Liver (tissue), 7 donors: ENCODE measurements at regions not wholly inside any gene's neighbourhood (a gene's known extent, or its start where the extent isn't known, plus 50 kb on each side); places are given as distances from the start of the nearest gene placed in this dataset.

ENCODE experiments used
- DNase-seq: peaks from one replicate; pipeline ENCODE4 v3.0.0-alpha.2; 2017; ENCODE audit warnings: low spot score
- H3K27ac ChIP-seq, 2 donors: one replicate each; pipeline ENCODE4 v1.7.0; 2013; ENCODE audit warnings: inconsistent platforms in 2 of 2, low read length in 2 of 2, control low read depth in 1 of 2, low read depth in 1 of 2, mild to moderate bottlenecking in 1 of 2
- H3K27me3 ChIP-seq, 4 donors: one replicate each; pipeline versions ENCODE4 v1.6.1 to v1.7.0; 2013; ENCODE audit warnings: low read length in 3 of 4, inconsistent platforms in 1 of 4, mild to moderate bottlenecking in 1 of 4, moderate library complexity in 1 of 4; ENCODE audit not compliant: control insufficient read depth in 4 of 4, insufficient read depth in 4 of 4
- H3K36me3 ChIP-seq, 4 donors: one replicate each; pipeline versions ENCODE4 v1.6.1 to v1.7.0; 2013; ENCODE audit warnings: low read length in 3 of 4, mild to moderate bottlenecking in 3 of 4, low read depth in 1 of 4, moderate library complexity in 1 of 4; ENCODE audit not compliant: control insufficient read depth in 4 of 4, insufficient read depth in 3 of 4
- H3K4me1 ChIP-seq, 4 donors: one replicate each; pipeline versions ENCODE4 v1.6.1 to v1.7.0; 2013; ENCODE audit warnings: low read length in 3 of 4, mild to moderate bottlenecking in 3 of 4, moderate library complexity in 1 of 4; ENCODE audit not compliant: control insufficient read depth in 4 of 4, insufficient read depth in 4 of 4
- H3K4me3 ChIP-seq, 3 donors: one replicate each; pipeline versions ENCODE4 v1.6.1 to v1.7.0; 2013; ENCODE audit warnings: low read length in 3 of 3, control low read depth in 1 of 3, low read depth in 1 of 3, mild to moderate bottlenecking in 1 of 3
- H3K9ac ChIP-seq, 2 donors: one replicate each; pipeline ENCODE4 v1.7.0; 2013; ENCODE audit warnings: low read length in 2 of 2, mild to moderate bottlenecking in 2 of 2, moderate library complexity in 2 of 2, control low read depth in 1 of 2, low read depth in 1 of 2
- H3K9me3 ChIP-seq, 4 donors: one replicate each; pipeline versions ENCODE4 v1.6.1 to v1.7.0; 2013; ENCODE audit warnings: low read length in 3 of 4; ENCODE audit not compliant: control insufficient read depth in 4 of 4
- FOXA1 ChIP-seq: IDR thresholded peaks from 2 replicates; pipeline ENCODE4 v1.6.1; 2016; ENCODE audit warnings: antibody characterized with exemption
- FOXA2 ChIP-seq: IDR thresholded peaks from 2 replicates; pipeline ENCODE4 v1.6.1; 2016; ENCODE audit warnings: antibody characterized with exemption
- GABPA ChIP-seq, 2 donors: IDR thresholded peaks in 1 of 2; conservative IDR thresholded peaks in 1 of 2; 2 replicates each; pipeline ENCODE4 v1.6.1; 2016; ENCODE audit warnings: antibody characterized with exemption in 2 of 2, mild to moderate bottlenecking in 1 of 2, moderate library complexity in 1 of 2
- HNF4G ChIP-seq: IDR thresholded peaks from 2 replicates; pipeline ENCODE4 v1.6.1; 2016; ENCODE audit warnings: antibody characterized with exemption
- RAD21 ChIP-seq, 2 donors: IDR thresholded peaks; 2 replicates each; pipeline ENCODE4 v1.6.1; 2016; ENCODE audit warnings: antibody characterized with exemption in 2 of 2, mild to moderate bottlenecking in 2 of 2
- RXRA ChIP-seq, 2 donors: IDR thresholded peaks; 2 replicates each; pipeline ENCODE4 v1.6.1; 2017 to 2018; ENCODE audit warnings: antibody characterized with exemption in 2 of 2, mild to moderate bottlenecking in 1 of 2
- TAF1 ChIP-seq: conservative IDR thresholded peaks from 2 replicates; pipeline ENCODE4 v1.6.1; 2016; ENCODE audit warnings: antibody characterized with exemption, mild to moderate bottlenecking
- YY1 ChIP-seq: IDR thresholded peaks from 2 replicates; pipeline ENCODE4 v1.6.1; 2016; ENCODE audit warnings: antibody characterized with exemption, mild to moderate bottlenecking
- WGBS: extraction: QIAGEN DNeasy Blood & Tissue Kit; methylation state at CpG from one replicate; pipeline ENCODE4 v1.1.7; 2013; 5-methylcytosine and 5-hydroxymethylcytosine counted together
- TF ChIP-seq, protein P1 (sequence below): IDR thresholded peaks from 2 replicates; pipeline ENCODE4 v1.6.1; 2016; ENCODE audit warnings: antibody characterized with exemption, mild to moderate bottlenecking
- TF ChIP-seq, protein P2 (sequence below): IDR thresholded peaks from 2 replicates; pipeline ENCODE4 v1.6.1; 2016; ENCODE audit warnings: antibody characterized with exemption
- TF ChIP-seq, protein P3 (sequence below): IDR thresholded peaks from 2 replicates; pipeline ENCODE4 v1.6.1; 2016; ENCODE audit warnings: antibody characterized with exemption
- donor health status: healthy.
- donor health status: healthy.
- donor health status: healthy.
- donor health status: healthy.

DNA sequence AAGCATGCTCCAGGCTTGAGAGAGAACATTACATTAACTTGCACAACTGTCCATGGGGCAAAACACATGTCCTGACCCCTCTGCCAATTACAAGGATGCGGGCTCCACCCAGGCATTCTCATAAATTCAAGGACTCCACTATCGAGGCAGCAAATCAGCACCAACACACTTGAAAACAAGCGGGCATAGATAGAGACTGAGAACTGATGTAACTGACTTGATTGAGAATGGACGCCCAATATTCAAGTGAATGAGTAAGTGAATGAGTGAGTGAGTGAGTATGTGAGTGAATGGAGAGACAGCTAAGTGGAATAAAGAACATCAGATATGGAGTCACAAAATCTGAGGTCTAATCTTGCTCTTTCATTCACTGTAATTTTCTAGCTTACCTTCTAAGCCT is 75.0 kb upstream of the VSTM2B start:
- TF ChIP-seq, protein P1, sequence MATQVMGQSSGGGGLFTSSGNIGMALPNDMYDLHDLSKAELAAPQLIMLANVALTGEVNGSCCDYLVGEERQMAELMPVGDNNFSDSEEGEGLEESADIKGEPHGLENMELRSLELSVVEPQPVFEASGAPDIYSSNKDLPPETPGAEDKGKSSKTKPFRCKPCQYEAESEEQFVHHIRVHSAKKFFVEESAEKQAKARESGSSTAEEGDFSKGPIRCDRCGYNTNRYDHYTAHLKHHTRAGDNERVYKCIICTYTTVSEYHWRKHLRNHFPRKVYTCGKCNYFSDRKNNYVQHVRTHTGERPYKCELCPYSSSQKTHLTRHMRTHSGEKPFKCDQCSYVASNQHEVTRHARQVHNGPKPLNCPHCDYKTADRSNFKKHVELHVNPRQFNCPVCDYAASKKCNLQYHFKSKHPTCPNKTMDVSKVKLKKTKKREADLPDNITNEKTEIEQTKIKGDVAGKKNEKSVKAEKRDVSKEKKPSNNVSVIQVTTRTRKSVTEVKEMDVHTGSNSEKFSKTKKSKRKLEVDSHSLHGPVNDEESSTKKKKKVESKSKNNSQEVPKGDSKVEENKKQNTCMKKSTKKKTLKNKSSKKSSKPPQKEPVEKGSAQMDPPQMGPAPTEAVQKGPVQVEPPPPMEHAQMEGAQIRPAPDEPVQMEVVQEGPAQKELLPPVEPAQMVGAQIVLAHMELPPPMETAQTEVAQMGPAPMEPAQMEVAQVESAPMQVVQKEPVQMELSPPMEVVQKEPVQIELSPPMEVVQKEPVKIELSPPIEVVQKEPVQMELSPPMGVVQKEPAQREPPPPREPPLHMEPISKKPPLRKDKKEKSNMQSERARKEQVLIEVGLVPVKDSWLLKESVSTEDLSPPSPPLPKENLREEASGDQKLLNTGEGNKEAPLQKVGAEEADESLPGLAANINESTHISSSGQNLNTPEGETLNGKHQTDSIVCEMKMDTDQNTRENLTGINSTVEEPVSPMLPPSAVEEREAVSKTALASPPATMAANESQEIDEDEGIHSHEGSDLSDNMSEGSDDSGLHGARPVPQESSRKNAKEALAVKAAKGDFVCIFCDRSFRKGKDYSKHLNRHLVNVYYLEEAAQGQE = no peak
- TF ChIP-seq GABPA (IDR thresholded peaks at IDR 0.05 in 1 of 2, conservative IDR thresholded peaks at IDR 0.05 in 1 of 2) (no peak), RXRA (IDR thresholded peaks at IDR 0.05) (no peak), FOXA2 (no peak), HNF4G (no peak), YY1 (no peak)
- no peak for DNase-seq
- Histone ChIP-seq H3K36me3 (no peaks in the 10 kb centered on the region), H3K27ac (no peak overlapping the region), H3K4me1 (no peaks in the 10 kb centered on the region), H3K9ac (no peak overlapping the region), H3K4me3 (no peak overlapping the region), H3K27me3 (peaks cover 0 to 6% (median 1%) of the 10 kb centered on the region in 4 donors), H3K9me3 (peaks cover 0 to 1% (median 0%) of the 10 kb centered on the region in 4 donors)
- 74% methylated on average over 4 of the region's 4 CpGs for WGBS

DNA sequence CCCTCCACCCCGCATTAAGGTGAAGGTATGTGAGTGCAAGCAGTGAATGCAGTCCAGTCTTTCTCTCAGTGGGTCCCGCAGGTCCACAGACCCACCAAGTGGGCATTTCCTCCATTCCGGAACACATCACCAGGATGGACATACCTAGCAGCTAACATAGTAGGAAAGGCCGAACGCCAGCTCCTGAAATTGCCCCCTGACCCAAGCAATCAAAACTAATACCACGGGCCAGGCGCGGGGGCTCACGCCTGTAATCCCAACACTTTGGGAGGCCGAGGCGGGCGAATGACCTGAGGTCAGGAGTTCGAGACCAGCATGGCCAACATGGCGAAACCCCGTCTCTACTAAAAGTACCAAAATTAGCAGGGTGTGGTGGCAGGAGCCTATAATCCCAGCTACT is 71.7 kb upstream of the VSTM2B start:
- TF ChIP-seq FOXA1 (no peak), TAF1 (no peak), RAD21 (IDR thresholded peaks at IDR 0.05) (no peak), GABPA (IDR thresholded peaks at IDR 0.05 in 1 of 2, conservative IDR thresholded peaks at IDR 0.05 in 1 of 2) (no peak), RXRA (IDR thresholded peaks at IDR 0.05) (no peak)
- TF ChIP-seq, protein P2, sequence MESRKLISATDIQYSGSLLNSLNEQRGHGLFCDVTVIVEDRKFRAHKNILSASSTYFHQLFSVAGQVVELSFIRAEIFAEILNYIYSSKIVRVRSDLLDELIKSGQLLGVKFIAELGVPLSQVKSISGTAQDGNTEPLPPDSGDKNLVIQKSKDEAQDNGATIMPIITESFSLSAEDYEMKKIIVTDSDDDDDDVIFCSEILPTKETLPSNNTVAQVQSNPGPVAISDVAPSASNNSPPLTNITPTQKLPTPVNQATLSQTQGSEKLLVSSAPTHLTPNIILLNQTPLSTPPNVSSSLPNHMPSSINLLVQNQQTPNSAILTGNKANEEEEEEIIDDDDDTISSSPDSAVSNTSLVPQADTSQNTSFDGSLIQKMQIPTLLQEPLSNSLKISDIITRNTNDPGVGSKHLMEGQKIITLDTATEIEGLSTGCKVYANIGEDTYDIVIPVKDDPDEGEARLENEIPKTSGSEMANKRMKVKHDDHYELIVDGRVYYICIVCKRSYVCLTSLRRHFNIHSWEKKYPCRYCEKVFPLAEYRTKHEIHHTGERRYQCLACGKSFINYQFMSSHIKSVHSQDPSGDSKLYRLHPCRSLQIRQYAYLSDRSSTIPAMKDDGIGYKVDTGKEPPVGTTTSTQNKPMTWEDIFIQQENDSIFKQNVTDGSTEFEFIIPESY = no peak
- Histone ChIP-seq H3K9ac (no peak overlapping the region), H3K36me3 (no peaks in the 10 kb centered on the region), H3K4me1 (no peaks in the 10 kb centered on the region), H3K9me3 (peaks cover 0 to 7% (median 3%) of the 10 kb centered on the region in 4 donors), H3K27ac (no peak overlapping the region), H3K4me3 (no peak overlapping the region), H3K27me3 (peaks cover 0 to 11% (median 1%) of the 10 kb centered on the region in 4 donors)
- DNase-seq = peak; percentile 5
- 83% methylated on average over 15 of the region's 15 CpGs for WGBS

DNA sequence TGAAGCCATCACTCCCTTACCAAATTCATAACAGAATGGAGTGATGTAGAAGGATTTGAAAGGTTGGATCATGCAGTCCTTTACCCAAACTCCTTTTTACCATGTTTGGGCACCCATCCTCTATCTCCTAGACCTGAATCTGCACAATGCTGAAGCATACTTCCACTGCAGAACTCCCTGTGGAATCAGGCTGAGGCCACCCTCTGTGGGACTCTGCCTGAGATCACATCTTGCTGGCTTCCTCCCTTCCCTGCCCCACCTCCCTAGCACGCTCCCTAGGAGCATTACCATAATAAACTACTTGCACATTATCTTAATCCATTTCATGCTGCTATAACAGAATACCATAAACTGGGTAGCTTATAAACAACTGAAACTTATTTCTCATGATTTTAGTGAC is 68.4 kb upstream of the VSTM2B start:
- Histone ChIP-seq H3K4me1 (no peaks in the 10 kb centered on the region), H3K27ac (no peak overlapping the region), H3K4me3 (no peak overlapping the region), H3K36me3 (no peaks in the 10 kb centered on the region), H3K9me3 (peaks cover 0 to 7% (median 3%) of the 10 kb centered on the region in 4 donors), H3K9ac (no peak overlapping the region), H3K27me3 (peaks cover 0 to 11% (median 1%) of the 10 kb centered on the region in 4 donors)
- no peak for DNase-seq
- TF ChIP-seq, protein P1 = no peak
- TF ChIP-seq, protein P3, sequence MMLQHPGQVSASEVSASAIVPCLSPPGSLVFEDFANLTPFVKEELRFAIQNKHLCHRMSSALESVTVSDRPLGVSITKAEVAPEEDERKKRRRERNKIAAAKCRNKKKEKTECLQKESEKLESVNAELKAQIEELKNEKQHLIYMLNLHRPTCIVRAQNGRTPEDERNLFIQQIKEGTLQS = no peak
- 69% methylated on average over 1 of the region's 1 CpG for WGBS
